ENCODE measurements at regions not wholly inside any gene's neighbourhood (a gene's known extent, or its start where the extent isn't known, plus 50 kb on each side); places are given as distances from the start of the nearest gene placed in this dataset.

- TF ChIP-seq POLR2A (IDR thresholded peaks at IDR 0.05) = no peak
- TF ChIP-seq, protein P1, sequence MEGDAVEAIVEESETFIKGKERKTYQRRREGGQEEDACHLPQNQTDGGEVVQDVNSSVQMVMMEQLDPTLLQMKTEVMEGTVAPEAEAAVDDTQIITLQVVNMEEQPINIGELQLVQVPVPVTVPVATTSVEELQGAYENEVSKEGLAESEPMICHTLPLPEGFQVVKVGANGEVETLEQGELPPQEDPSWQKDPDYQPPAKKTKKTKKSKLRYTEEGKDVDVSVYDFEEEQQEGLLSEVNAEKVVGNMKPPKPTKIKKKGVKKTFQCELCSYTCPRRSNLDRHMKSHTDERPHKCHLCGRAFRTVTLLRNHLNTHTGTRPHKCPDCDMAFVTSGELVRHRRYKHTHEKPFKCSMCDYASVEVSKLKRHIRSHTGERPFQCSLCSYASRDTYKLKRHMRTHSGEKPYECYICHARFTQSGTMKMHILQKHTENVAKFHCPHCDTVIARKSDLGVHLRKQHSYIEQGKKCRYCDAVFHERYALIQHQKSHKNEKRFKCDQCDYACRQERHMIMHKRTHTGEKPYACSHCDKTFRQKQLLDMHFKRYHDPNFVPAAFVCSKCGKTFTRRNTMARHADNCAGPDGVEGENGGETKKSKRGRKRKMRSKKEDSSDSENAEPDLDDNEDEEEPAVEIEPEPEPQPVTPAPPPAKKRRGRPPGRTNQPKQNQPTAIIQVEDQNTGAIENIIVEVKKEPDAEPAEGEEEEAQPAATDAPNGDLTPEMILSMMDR (IDR thresholded peaks at IDR 0.05) = no peak
- H3K4me1 ChIP-seq = no peaks in the 10 kb centered on the region
- no peaks in the 10 kb centered on the region for H3K36me3 ChIP-seq
- no peaks in the 10 kb centered on the region for H3K27me3 ChIP-seq
- H3K4me3 ChIP-seq = no peak overlapping the region
- no peaks in the 10 kb centered on the region for H3K9me3 ChIP-seq
- no peak overlapping the region for H3K27ac ChIP-seq
- DNase-seq = no peak
Observed at GRCh38 chr21:22880573-22880972, 1882.4 kb downstream of the NCAM2 start.

DNA sequence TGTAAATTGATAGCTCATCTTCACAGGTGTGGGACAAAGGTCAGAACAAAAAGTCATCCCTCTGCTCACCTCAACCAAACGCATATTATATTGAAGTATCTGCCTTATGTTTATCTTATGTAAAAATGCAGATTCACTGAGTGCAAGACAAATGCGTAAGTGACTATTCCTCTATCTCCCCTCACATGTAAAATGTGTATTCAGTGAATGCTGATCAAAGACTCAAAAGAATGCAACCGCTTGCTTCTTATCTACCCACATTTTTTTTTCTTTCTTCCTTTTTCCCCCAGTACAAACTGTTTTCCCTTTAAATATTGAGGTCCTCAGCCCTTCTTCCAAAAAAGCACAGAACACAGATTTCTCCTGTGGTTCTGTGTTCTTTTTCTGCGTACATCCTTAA lies 1882.9 kb downstream of the NCAM2 start:
- Histone ChIP-seq H3K27ac (no peak overlapping the region), H3K9me3 (no peaks in the 10 kb centered on the region)
- no peak for TF ChIP-seq POLR2A (IDR thresholded peaks at IDR 0.05)
- TF ChIP-seq, protein P1 (IDR thresholded peaks at IDR 0.05) = no peak

GRCh38 chr21:22885079-22885478 lies 1886.9 kb downstream of the NCAM2 start:
- Histone ChIP-seq H3K4me3 (no peak overlapping the region), H3K27ac (no peak overlapping the region), H3K4me1 (no peaks in the 10 kb centered on the region), H3K36me3 (no peaks in the 10 kb centered on the region), H3K27me3 (no peaks in the 10 kb centered on the region), H3K9me3 (no peaks in the 10 kb centered on the region)
- no peak for DNase-seq
- TF ChIP-seq, protein P1 (IDR thresholded peaks at IDR 0.05) = no peak
- TF ChIP-seq POLR2A (IDR thresholded peaks at IDR 0.05) = no peak

More for the DNA sequence above, 1882.9 kb downstream of the NCAM2 start:
- no peaks in the 10 kb centered on the region for H3K27me3 ChIP-seq
- DNase-seq = no peak
- H3K36me3 ChIP-seq = no peaks in the 10 kb centered on the region
- H3K4me3 ChIP-seq = no peak overlapping the region
- H3K4me1 ChIP-seq = no peaks in the 10 kb centered on the region

GRCh38 chr21:22885614-22886013 lies 1887.4 kb downstream of the NCAM2 start:
- Histone ChIP-seq H3K27me3 (no peaks in the 10 kb centered on the region), H3K4me1 (no peaks in the 10 kb centered on the region), H3K36me3 (no peaks in the 10 kb centered on the region), H3K4me3 (no peak overlapping the region), H3K27ac (no peak overlapping the region), H3K9me3 (no peaks in the 10 kb centered on the region)
- TF ChIP-seq POLR2A (IDR thresholded peaks at IDR 0.05) = no peak
- TF ChIP-seq, protein P1 (IDR thresholded peaks at IDR 0.05) = no peak
- DNase-seq = no peak

- H3K9me3 ChIP-seq = no peaks in the 10 kb centered on the region
- TF ChIP-seq, protein P1 (IDR thresholded peaks at IDR 0.05) = no peak
- TF ChIP-seq POLR2A (IDR thresholded peaks at IDR 0.05) = no peak
- no peaks in the 10 kb centered on the region for H3K27me3 ChIP-seq
- no peak for DNase-seq
- H3K4me3 ChIP-seq = no peak overlapping the region
- H3K36me3 ChIP-seq = no peaks in the 10 kb centered on the region
- no peak overlapping the region for H3K27ac ChIP-seq
- no peaks in the 10 kb centered on the region for H3K4me1 ChIP-seq
Observed at GRCh38 chr21:22889445-22889844, 1891.2 kb downstream of the NCAM2 start.

- no peak for DNase-seq
- no peak overlapping the region for H3K27ac ChIP-seq
- H3K36me3 ChIP-seq = no peaks in the 10 kb centered on the region
- no peaks in the 10 kb centered on the region for H3K4me1 ChIP-seq
- no peak for TF ChIP-seq POLR2A (IDR thresholded peaks at IDR 0.05)
- TF ChIP-seq, protein P1 (IDR thresholded peaks at IDR 0.05) = no peak
- H3K27me3 ChIP-seq = no peaks in the 10 kb centered on the region
- H3K9me3 ChIP-seq = no peaks in the 10 kb centered on the region
- H3K4me3 ChIP-seq = no peak overlapping the region
Observed at GRCh38 chr21:22890656-22891055, 1892.4 kb downstream of the NCAM2 start.

Measured in Peyer's patch (tissue), 4 donors.